Lower lobe of right lung (tissue), 2 donors: ENCODE measurements at regions not wholly inside any gene's neighbourhood (a gene's known extent, or its start where the extent isn't known, plus 50 kb on each side); places are given as distances from the start of the nearest gene placed in this dataset.
"Not testable (repeated sequence)": the region's sequence is repeated elsewhere in the genome, so short reads cannot be mapped to it uniquely, and the experiment has no call there.

Source experiments
- ATAC-seq, 2 donors: fragments of 200-7000 bp; cut with Tn5 transposase; one replicate each; pipeline ENCODE4 v1.9.1; 2020 to 2022; ENCODE audit warnings: mild to moderate bottlenecking in 2 of 2, moderate library complexity in 2 of 2
- DNase-seq: peaks from one replicate; pipeline ENCODE4 v3.0.0-alpha.2; 2020
- H3K27ac ChIP-seq: fragments of 200-600 bp; one replicate; pipeline ENCODE4 v1.8.0; 2022
- H3K27me3 ChIP-seq: fragments of 200-600 bp; one replicate; pipeline ENCODE4 v1.8.0; 2022; ENCODE audit warnings: low read depth
- H3K36me3 ChIP-seq: fragments of 200-600 bp; one replicate; pipeline ENCODE4 v1.8.0; 2022; ENCODE audit warnings: mild to moderate bottlenecking
- H3K4me1 ChIP-seq: fragments of 200-600 bp; one replicate; pipeline ENCODE4 v1.8.0; 2022
- H3K4me3 ChIP-seq: fragments of 200-600 bp; one replicate; pipeline ENCODE4 v1.8.0; 2022; ENCODE audit warnings: mild to moderate bottlenecking
- H3K9me3 ChIP-seq: fragments of 200-600 bp; one replicate; pipeline ENCODE4 v1.8.0; 2022
- intact Hi-C: fragments of 100-400 bp; cut with DNase I; formaldehyde crosslinking; loops from one replicate; pipeline ENCODE4 v1.11.0; 2022
- TF ChIP-seq, protein P1 (sequence below): fragments of 200-600 bp; IDR thresholded peaks from one replicate; pipeline ENCODE4 v1.8.0; 2022; ENCODE audit warnings: antibody characterized with exemption, mild to moderate bottlenecking
- donor health status: DM: no; HTN: yes; CAD: no; lungs with severe emphysema.

DNA sequence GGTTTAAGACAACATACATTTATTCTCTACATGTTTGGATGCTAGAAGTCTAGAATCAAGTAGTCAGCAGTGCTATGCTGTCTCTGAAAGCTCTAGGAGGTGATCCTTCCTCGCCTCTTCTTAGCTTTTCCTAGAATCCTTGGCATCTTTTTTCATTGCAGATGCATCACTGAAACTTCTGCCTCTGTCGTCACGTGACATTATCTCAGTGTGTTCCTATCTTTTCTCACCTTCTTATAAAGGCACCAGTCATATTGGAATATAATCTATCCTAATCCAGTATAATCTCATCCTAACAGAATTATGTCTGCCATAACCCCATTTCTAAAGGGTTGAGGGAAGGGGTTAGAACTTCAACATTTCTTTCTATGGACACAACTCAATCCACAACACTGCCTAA, 851.2 kb upstream of the CRIM1 start:
- Histone ChIP-seq H3K4me1 (no peaks in the 10 kb centered on the region), H3K36me3 (no peaks in the 10 kb centered on the region), H3K27me3 (no peaks in the 10 kb centered on the region), H3K27ac (no peak overlapping the region), H3K4me3 (no peak overlapping the region), H3K9me3 (no peaks in the 10 kb centered on the region)
- ATAC-seq: no peak
- TF ChIP-seq, protein P1, sequence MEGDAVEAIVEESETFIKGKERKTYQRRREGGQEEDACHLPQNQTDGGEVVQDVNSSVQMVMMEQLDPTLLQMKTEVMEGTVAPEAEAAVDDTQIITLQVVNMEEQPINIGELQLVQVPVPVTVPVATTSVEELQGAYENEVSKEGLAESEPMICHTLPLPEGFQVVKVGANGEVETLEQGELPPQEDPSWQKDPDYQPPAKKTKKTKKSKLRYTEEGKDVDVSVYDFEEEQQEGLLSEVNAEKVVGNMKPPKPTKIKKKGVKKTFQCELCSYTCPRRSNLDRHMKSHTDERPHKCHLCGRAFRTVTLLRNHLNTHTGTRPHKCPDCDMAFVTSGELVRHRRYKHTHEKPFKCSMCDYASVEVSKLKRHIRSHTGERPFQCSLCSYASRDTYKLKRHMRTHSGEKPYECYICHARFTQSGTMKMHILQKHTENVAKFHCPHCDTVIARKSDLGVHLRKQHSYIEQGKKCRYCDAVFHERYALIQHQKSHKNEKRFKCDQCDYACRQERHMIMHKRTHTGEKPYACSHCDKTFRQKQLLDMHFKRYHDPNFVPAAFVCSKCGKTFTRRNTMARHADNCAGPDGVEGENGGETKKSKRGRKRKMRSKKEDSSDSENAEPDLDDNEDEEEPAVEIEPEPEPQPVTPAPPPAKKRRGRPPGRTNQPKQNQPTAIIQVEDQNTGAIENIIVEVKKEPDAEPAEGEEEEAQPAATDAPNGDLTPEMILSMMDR: no peak
- DNase-seq: no peak
- intact Hi-C loops: no loop called here

DNA sequence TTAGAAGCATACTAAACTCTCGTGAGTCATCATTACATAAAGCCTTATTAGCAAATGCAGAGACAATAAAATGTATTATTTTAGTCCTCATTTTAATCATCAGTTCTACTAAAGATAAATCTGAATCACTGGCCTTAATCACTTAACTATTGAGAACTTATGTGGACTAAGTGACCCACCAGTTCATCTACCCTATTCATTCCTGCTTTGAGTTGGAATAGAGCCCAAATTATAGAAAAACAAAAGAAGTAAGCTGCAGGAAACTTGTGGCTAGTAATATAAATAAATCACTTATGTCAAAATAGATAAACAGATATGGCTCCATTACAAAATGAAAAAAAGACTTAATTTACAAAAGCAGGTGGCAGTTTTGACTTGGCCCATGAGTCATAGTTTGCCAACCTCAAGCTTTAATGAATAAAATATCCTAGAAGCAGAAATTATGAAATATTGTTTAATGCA, 851.8 kb upstream of the CRIM1 start:
- H3K4me1 ChIP-seq: no peaks in the 10 kb centered on the region
- DNase-seq (no peak), ATAC-seq (no peak)
- H3K9me3 ChIP-seq: no peaks in the 10 kb centered on the region
- no peak overlapping the region for H3K27ac ChIP-seq
- TF ChIP-seq, protein P1: no peak
- no peaks in the 10 kb centered on the region for H3K27me3 ChIP-seq
- intact Hi-C loops: no loop called here
- no peaks in the 10 kb centered on the region for H3K36me3 ChIP-seq
- no peak overlapping the region for H3K4me3 ChIP-seq

GRCh38 chr2:35503311-35503710, 852.3 kb upstream of the CRIM1 start:
- Histone ChIP-seq H3K4me1 (no peaks in the 10 kb centered on the region), H3K4me3 (no peak overlapping the region), H3K27me3 (no peaks in the 10 kb centered on the region), H3K9me3 (no peaks in the 10 kb centered on the region), H3K27ac (no peak overlapping the region), H3K36me3 (no peaks in the 10 kb centered on the region)
- ATAC-seq: no peak
- DNase-seq: no peak
- intact Hi-C loops: no loop called here
- TF ChIP-seq, protein P1: no peak

DNA sequence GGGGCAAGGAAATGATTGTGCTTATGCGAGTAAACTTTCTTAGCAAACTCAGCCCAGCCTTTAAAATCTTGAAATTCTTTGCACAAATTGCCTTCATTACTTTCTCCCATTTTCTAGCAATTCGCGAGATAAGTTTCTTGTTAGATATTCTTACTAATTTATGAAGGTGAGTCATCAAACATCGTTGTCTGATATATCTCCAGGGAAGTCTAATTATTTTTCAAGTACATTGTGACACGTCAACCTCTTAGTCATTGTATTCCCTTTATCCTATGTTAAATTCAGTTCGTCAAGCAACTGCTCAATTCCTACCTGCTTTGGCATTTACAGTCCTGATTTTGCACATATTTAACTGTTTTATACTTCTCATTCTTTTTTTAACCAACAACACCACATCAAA, 854.5 kb upstream of the CRIM1 start:
- Histone ChIP-seq H3K27ac (no peak overlapping the region), H3K4me1 (no peaks in the 10 kb centered on the region), H3K27me3 (no peaks in the 10 kb centered on the region), H3K4me3 (no peak overlapping the region), H3K36me3 (no peaks in the 10 kb centered on the region), H3K9me3 (no peaks in the 10 kb centered on the region)
- TF ChIP-seq, protein P1: no peak
- ATAC-seq (no peak), DNase-seq (no peak)
- intact Hi-C loops: no loop called here

DNA sequence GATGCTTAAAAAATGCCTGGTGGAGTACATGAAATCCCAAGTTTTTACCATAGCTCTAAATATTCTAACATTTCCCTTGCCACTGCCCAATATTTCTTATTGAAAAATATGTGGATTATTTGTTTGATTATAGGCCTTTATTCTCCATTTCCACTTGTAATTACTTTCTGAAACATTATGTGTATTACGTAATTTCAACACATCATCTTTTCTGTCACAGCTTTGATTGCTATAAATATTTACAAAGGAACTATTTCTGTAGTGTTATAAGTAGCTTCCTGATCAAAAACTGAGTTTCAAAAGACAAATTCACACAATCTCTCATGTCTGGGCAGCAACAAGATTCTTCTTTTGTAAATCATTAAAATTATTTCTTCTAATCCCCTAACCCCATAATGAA, 859.6 kb upstream of the CRIM1 start:
- intact Hi-C loops: no loop called here
- no peaks in the 10 kb centered on the region for H3K27me3 ChIP-seq
- H3K9me3 ChIP-seq: no peaks in the 10 kb centered on the region
- TF ChIP-seq, protein P1: no peak
- H3K36me3 ChIP-seq: no peaks in the 10 kb centered on the region
- H3K27ac ChIP-seq: no peak overlapping the region
- H3K4me1 ChIP-seq: no peaks in the 10 kb centered on the region
- ATAC-seq (no peak), DNase-seq (no peak)
- no peak overlapping the region for H3K4me3 ChIP-seq

DNA sequence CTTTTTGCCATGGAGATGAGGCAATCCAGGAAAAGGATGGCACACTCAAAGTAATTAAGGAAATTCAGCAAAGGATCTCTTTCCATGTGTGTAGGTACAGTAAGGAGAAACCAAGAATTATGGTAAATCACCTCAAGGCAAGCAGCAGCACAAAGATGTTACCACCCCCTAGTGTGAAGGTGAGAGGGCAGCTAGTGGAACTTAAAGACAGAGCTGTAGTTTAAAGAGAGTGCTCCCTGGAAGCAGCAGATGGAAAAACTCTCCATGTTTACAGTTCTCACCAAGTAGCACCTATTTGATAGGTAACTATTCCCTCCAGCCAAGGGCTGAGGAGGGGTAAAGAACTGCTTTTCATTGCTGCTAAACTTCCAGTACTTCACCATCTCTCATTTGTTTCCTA, 860.4 kb upstream of the CRIM1 start:
- H3K27ac ChIP-seq: no peak overlapping the region
- no peak overlapping the region for H3K4me3 ChIP-seq
- no peaks in the 10 kb centered on the region for H3K27me3 ChIP-seq
- TF ChIP-seq, protein P1: no peak
- no peaks in the 10 kb centered on the region for H3K36me3 ChIP-seq
- no peaks in the 10 kb centered on the region for H3K4me1 ChIP-seq
- no peak for DNase-seq
- ATAC-seq: no peak
- intact Hi-C loops: no loop called here
- no peaks in the 10 kb centered on the region for H3K9me3 ChIP-seq

DNA sequence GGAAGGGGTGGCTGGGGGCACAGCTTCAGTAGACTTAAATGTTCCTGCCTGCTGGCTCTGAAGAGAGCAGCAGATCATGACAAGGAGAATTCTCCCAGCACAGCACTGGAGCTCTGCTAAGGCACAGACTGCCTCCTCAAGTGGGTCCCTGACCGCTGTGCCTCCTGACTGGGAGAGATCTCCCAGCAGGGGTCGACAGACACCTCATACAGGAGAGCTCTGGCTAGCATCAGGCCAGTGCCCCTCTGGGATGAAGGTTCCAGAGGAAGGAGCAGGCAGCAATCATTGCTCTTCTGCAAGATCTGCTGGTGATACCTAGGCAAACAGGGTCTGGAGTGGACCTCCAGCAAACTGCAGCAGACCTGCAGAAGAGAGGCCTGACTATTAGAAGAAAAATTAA, 877.5 kb upstream of the CRIM1 start:
- H3K9me3 ChIP-seq, H3K4me3 ChIP-seq, DNase-seq, intact Hi-C loops, H3K4me1 ChIP-seq, H3K36me3 ChIP-seq, ATAC-seq, H3K27ac ChIP-seq, H3K27me3 ChIP-seq: not testable (repeated sequence)
